Neural cell (in vitro differentiated cells): ENCODE measurements at regions not wholly inside any gene's neighbourhood (a gene's known extent, or its start where the extent isn't known, plus 50 kb on each side); places are given as distances from the start of the nearest gene placed in this dataset.

Experiments used
- H2AFZ ChIP-seq: fragments of 200-600, 300-800 bp; sonication (generic), shearing (Covaris generic); 2 replicates; pipeline ENCODE4 v1.6.0; 2014; ENCODE audit warnings: low read depth, mild to moderate bottlenecking, antibody characterized with exemption, low read length, moderate library complexity
- H3F3A ChIP-seq: fragments of 200-600 bp; shearing (Covaris generic); 2 replicates; pipeline ENCODE4 v1.6.1; 2016; ENCODE audit warnings: mild to moderate bottlenecking, moderate library complexity, mixed read lengths, antibody characterized with exemption, low read length; ENCODE audit not compliant: insufficient read depth, poor library complexity, severe bottlenecking
- H3K27ac ChIP-seq: fragments of 200-600, 300-800 bp; sonication (generic), shearing (Covaris generic); 2 replicates; pipeline ENCODE4 v1.5.1; 2014; ENCODE audit warnings: mild to moderate bottlenecking, low read length, moderate library complexity
- H3K27me3 ChIP-seq: fragments of 300-800, 200-600 bp; sonication (generic), shearing (Covaris generic); 2 replicates; pipeline ENCODE4 v1.6.0; 2014; ENCODE audit warnings: mild to moderate bottlenecking, low read depth, low read length, moderate library complexity; ENCODE audit not compliant: insufficient read depth
- H3K36me3 ChIP-seq: fragments of 300-800, 200-600 bp; sonication (generic), shearing (Covaris generic); 2 replicates; pipeline ENCODE4 v1.5.1; 2014; ENCODE audit warnings: mild to moderate bottlenecking, antibody characterized with exemption, low read length, moderate library complexity; ENCODE audit not compliant: insufficient read depth
- H3K4me2 ChIP-seq: fragments of 300-800, 200-600 bp; sonication (generic), shearing (Covaris generic); 2 replicates; pipeline ENCODE4 v1.6.0; 2014; ENCODE audit warnings: mild to moderate bottlenecking, low read length
- H3K4me3 ChIP-seq: fragments of 300-800, 200-600 bp; sonication (generic), shearing (Covaris generic); 2 replicates; pipeline ENCODE4 v1.5.1; 2014; ENCODE audit warnings: mild to moderate bottlenecking, low read length, moderate library complexity
- H3K79me2 ChIP-seq: fragments of 200-600 bp; shearing (Covaris generic); replicated peaks from 2 replicates; pipeline ENCODE4 v1.6.0; 2014; ENCODE audit warnings: mild to moderate bottlenecking, low read length, moderate library complexity; ENCODE audit not compliant: insufficient read depth
- H3K9ac ChIP-seq: fragments of 300-800, 200-600 bp; sonication (generic), shearing (Covaris generic); 2 replicates; pipeline ENCODE4 v1.6.1; 2016; ENCODE audit warnings: mild to moderate bottlenecking, low read length, mixed read lengths
- H3K9me2 ChIP-seq: fragments of 200-600 bp; shearing (Covaris generic); 2 replicates; pipeline ENCODE4 v1.6.1; 2016; ENCODE audit warnings: mild to moderate bottlenecking, low read length, mixed read lengths; ENCODE audit not compliant: insufficient read depth
- H3K9me3 ChIP-seq: fragments of 200-600, 300-800 bp; sonication (generic), shearing (Covaris generic); 2 replicates; pipeline ENCODE4 v1.6.1; 2016; ENCODE audit warnings: mild to moderate bottlenecking, mixed run types, low read length, moderate library complexity, mixed read lengths
- H4K20me1 ChIP-seq: fragments of 200-600 bp; shearing (Covaris generic); 2 replicates; pipeline ENCODE4 v1.6.1; 2016; ENCODE audit warnings: mild to moderate bottlenecking, mixed run types; ENCODE audit not compliant: insufficient read depth
- EP300 ChIP-seq: fragments of 450-650 bp; conservative IDR thresholded peaks from 2 replicates; pipeline ENCODE4 v1.6.1; 2014; ENCODE audit warnings: antibody characterized with exemption, mild to moderate bottlenecking, moderate library complexity; ENCODE audit not compliant: poor library complexity, severe bottlenecking
- EZH2 ChIP-seq: fragments of 200-600, 300-800 bp; shearing (Covaris generic), sonication (generic); IDR thresholded peaks from 2 replicates; pipeline ENCODE4 v1.6.1; 2014; ENCODE audit warnings: antibody characterized with exemption, low read length, borderline replicate concordance, mild to moderate bottlenecking; ENCODE audit not compliant: insufficient read depth, poor library complexity, severe bottlenecking
- MXI1 ChIP-seq: fragments of 450-650 bp; conservative IDR thresholded peaks from 2 replicates; pipeline ENCODE4 v1.6.1; 2014; ENCODE audit warnings: antibody characterized with exemption, mild to moderate bottlenecking; ENCODE audit not compliant: poor library complexity, severe bottlenecking
- POLR2AphosphoS5 ChIP-seq: IDR thresholded peaks from 2 replicates; pipeline ENCODE4 v1.6.1; 2012
- RAD21 ChIP-seq: fragments of 450-650 bp; conservative IDR thresholded peaks from 2 replicates; pipeline ENCODE4 v1.6.1; 2014; ENCODE audit warnings: antibody characterized with exemption, mild to moderate bottlenecking, moderate library complexity
- SMC3 ChIP-seq: fragments of 450-650 bp; conservative IDR thresholded peaks from 2 replicates; pipeline ENCODE4 v1.6.1; 2014; ENCODE audit warnings: antibody characterized with exemption, mild to moderate bottlenecking, moderate library complexity; ENCODE audit not compliant: poor library complexity
- TAF1 ChIP-seq: IDR thresholded peaks from 2 replicates; pipeline ENCODE4 v1.6.1; 2012; ENCODE audit warnings: low read depth
- TF ChIP-seq, protein P1 (sequence below): fragments of 450-650 bp; IDR thresholded peaks from 2 replicates; pipeline ENCODE4 v1.5.1; 2014; ENCODE audit warnings: antibody characterized with exemption, mild to moderate bottlenecking, moderate library complexity; ENCODE audit not compliant: poor library complexity, severe bottlenecking
- TF ChIP-seq, protein P2 (sequence below): IDR thresholded peaks from 2 replicates; pipeline ENCODE4 v1.6.1; 2012; ENCODE audit warnings: borderline replicate concordance

DNA sequence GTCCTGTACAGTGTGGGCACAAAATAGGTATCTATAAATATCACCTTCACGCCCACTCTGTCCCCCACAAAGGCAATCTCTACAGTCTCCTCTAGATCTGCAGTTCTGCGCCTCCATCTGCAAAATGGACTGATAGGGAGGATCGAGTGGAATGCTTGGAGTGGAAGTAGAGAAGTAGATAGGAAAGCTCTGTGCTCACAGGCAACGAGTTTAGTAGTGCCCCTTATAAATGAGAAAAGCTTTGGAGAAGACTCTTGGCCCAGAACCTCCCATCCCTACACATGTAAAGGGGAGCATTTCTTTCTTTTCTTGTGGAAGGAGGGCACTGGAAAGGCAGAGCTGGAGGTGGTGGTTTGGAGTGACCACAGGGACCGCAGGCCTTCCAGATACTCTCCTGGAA is 88.5 kb downstream of the ZNF621 start:
- Histone ChIP-seq H3K79me2 (no peaks in the 10 kb centered on the region), H3K4me2 (no peak overlapping the region), H3F3A (peaks cover 3% of the 10 kb centered on the region), H4K20me1 (no peaks in the 10 kb centered on the region), H3K4me3 (no peak overlapping the region), H3K27ac (no peak overlapping the region), H3K9me2 (no peaks in the 10 kb centered on the region), H3K9me3 (no peaks in the 10 kb centered on the region), H2AFZ (no peak overlapping the region), H3K9ac (no peak overlapping the region), H3K36me3 (no peaks in the 10 kb centered on the region), H3K27me3 (no peaks in the 10 kb centered on the region)
- TF ChIP-seq RAD21 (no peak), EP300 (no peak), SMC3 (no peak), MXI1 (no peak), TAF1 (no peak), EZH2 (no peak), POLR2AphosphoS5 (no peak)
- TF ChIP-seq, protein P1, sequence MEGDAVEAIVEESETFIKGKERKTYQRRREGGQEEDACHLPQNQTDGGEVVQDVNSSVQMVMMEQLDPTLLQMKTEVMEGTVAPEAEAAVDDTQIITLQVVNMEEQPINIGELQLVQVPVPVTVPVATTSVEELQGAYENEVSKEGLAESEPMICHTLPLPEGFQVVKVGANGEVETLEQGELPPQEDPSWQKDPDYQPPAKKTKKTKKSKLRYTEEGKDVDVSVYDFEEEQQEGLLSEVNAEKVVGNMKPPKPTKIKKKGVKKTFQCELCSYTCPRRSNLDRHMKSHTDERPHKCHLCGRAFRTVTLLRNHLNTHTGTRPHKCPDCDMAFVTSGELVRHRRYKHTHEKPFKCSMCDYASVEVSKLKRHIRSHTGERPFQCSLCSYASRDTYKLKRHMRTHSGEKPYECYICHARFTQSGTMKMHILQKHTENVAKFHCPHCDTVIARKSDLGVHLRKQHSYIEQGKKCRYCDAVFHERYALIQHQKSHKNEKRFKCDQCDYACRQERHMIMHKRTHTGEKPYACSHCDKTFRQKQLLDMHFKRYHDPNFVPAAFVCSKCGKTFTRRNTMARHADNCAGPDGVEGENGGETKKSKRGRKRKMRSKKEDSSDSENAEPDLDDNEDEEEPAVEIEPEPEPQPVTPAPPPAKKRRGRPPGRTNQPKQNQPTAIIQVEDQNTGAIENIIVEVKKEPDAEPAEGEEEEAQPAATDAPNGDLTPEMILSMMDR: no peak
- TF ChIP-seq, protein P2, sequence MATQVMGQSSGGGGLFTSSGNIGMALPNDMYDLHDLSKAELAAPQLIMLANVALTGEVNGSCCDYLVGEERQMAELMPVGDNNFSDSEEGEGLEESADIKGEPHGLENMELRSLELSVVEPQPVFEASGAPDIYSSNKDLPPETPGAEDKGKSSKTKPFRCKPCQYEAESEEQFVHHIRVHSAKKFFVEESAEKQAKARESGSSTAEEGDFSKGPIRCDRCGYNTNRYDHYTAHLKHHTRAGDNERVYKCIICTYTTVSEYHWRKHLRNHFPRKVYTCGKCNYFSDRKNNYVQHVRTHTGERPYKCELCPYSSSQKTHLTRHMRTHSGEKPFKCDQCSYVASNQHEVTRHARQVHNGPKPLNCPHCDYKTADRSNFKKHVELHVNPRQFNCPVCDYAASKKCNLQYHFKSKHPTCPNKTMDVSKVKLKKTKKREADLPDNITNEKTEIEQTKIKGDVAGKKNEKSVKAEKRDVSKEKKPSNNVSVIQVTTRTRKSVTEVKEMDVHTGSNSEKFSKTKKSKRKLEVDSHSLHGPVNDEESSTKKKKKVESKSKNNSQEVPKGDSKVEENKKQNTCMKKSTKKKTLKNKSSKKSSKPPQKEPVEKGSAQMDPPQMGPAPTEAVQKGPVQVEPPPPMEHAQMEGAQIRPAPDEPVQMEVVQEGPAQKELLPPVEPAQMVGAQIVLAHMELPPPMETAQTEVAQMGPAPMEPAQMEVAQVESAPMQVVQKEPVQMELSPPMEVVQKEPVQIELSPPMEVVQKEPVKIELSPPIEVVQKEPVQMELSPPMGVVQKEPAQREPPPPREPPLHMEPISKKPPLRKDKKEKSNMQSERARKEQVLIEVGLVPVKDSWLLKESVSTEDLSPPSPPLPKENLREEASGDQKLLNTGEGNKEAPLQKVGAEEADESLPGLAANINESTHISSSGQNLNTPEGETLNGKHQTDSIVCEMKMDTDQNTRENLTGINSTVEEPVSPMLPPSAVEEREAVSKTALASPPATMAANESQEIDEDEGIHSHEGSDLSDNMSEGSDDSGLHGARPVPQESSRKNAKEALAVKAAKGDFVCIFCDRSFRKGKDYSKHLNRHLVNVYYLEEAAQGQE: no peak

DNA sequence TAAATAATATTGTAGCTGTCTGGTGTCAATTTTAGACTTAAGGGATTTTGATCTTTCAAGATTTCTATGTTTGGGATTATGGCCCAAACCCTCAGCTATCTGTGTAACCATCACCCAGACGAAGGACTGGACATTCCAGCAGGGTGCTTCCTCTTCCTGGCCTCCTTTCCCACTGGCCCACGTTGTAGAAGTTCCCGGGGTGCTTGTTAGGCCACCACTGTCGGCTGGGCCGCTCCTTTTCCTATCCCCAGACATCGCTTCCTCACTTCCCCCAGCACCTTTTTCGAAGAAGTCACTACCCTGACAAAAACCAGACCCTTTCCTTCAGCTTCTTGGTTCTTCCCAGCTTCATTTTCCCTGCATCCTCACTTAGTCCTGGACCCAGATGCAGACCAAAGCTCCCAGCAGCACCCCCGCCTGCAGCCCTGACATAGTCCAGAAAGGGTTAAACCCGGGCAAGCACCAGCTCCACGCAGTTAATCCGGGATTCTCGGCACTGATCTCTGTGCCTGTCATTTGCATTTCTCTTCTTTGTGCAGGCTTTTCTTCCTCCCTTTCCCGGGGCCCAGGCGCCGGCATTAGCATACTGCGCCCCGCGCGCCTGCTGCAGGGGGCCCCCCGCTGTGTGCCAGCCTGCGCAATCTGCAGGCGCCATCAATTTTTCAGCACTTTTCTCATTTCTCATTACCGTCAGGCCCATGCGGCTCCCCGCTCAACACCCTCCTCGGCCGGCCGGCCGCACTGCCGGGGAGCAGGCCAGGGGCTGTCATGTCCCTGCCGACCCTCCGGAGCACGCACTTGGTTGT is 90.6 kb downstream of the ZNF621 start:
- no peaks in the 10 kb centered on the region for H3K36me3 ChIP-seq
- H3K4me3 ChIP-seq: peak overlapping the region; percentile 64
- H2AFZ ChIP-seq: peak overlapping the region; percentile 73
- H3K9me3 ChIP-seq: no peaks in the 10 kb centered on the region
- H3K79me2 ChIP-seq: no peaks in the 10 kb centered on the region
- H3F3A ChIP-seq: peaks cover 3% of the 10 kb centered on the region
- TF ChIP-seq TAF1: peak; percentile 30
- no peak for TF ChIP-seq EZH2
- peak; percentile 59 for TF ChIP-seq RAD21
- TF ChIP-seq MXI1: no peak
- peak; percentile 70 for TF ChIP-seq EP300
- TF ChIP-seq POLR2AphosphoS5: peak; percentile 63
- TF ChIP-seq SMC3: peak; percentile 49
- TF ChIP-seq, protein P1: peak; percentile 18
- TF ChIP-seq, protein P2: peak; percentile 74
- H3K9ac ChIP-seq: peak overlapping the region; percentile 75
- H4K20me1 ChIP-seq: no peaks in the 10 kb centered on the region
- no peaks in the 10 kb centered on the region for H3K27me3 ChIP-seq
- H3K27ac ChIP-seq: peak overlapping the region; percentile 94
- no peaks in the 10 kb centered on the region for H3K9me2 ChIP-seq
- H3K4me2 ChIP-seq: peak overlapping the region; percentile 64
